Gastrocnemius medialis (tissue), 4 donors: ENCODE measurements at regions not wholly inside any gene's neighbourhood (a gene's known extent, or its start where the extent isn't known, plus 50 kb on each side); places are given as distances from the start of the nearest gene placed in this dataset.

Experiments
- POLR2A ChIP-seq, 2 donors: fragments of 450-650 bp; IDR thresholded peaks; one replicate each; pipeline ENCODE4 v1.6.1; 2017; ENCODE audit warnings: antibody characterized with exemption in 2 of 2, mild to moderate bottlenecking in 2 of 2, moderate library complexity in 2 of 2
- TF ChIP-seq, protein P1 (sequence below), 5 experiments: fragments of 450-650 bp in 3 of 5; fragments of 200-600 bp in 2 of 5; sonication (generic) in 2 of 5; IDR thresholded peaks in 4 of 5; conservative IDR thresholded peaks in 1 of 5; 1 replicate in 4 of 5; 2 replicates in 1 of 5; pipeline ENCODE4 v1.5.1; 2016 to 2019; ENCODE audit warnings: antibody characterized with exemption in 5 of 5, mild to moderate bottlenecking in 3 of 5, moderate library complexity in 3 of 5

DNA sequence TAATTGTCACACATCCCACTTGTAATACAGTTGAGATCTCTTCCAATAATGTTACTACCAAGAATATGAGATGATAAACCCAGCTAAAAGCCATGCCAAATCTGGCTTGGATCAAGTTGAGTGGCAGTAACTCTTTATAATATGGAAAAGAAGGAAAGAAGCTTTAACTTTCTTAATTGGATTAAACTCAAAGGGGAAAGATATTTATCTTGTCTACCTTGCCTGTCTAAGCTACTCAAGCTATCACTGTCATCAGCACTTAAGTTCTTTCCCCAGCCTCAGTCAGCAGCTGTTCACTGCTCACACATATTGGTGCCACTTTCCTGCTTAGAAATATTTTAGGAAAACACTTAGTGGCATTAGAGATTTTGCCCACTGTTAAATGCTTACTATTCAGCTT lies 350.7 kb downstream of the IPMK start:
- no peak for TF ChIP-seq POLR2A (IDR thresholded peaks at IDR 0.05)
- TF ChIP-seq, protein P1, sequence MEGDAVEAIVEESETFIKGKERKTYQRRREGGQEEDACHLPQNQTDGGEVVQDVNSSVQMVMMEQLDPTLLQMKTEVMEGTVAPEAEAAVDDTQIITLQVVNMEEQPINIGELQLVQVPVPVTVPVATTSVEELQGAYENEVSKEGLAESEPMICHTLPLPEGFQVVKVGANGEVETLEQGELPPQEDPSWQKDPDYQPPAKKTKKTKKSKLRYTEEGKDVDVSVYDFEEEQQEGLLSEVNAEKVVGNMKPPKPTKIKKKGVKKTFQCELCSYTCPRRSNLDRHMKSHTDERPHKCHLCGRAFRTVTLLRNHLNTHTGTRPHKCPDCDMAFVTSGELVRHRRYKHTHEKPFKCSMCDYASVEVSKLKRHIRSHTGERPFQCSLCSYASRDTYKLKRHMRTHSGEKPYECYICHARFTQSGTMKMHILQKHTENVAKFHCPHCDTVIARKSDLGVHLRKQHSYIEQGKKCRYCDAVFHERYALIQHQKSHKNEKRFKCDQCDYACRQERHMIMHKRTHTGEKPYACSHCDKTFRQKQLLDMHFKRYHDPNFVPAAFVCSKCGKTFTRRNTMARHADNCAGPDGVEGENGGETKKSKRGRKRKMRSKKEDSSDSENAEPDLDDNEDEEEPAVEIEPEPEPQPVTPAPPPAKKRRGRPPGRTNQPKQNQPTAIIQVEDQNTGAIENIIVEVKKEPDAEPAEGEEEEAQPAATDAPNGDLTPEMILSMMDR (IDR thresholded peaks at IDR 0.05 in 4 of 5, conservative IDR thresholded peaks at IDR 0.05 in 1 of 5): no peak
